HG03097 (cell line): ENCODE measurements at regions not wholly inside any gene's neighbourhood (a gene's known extent, or its start where the extent isn't known, plus 50 kb on each side); places are given as distances from the start of the nearest gene placed in this dataset.
"Not testable (repeated sequence)": the region's sequence is repeated elsewhere in the genome, so short reads cannot be mapped to it uniquely, and the experiment has no call there.

ENCODE experiments used
- ATAC-seq: cut with Tn5 transposase; IDR thresholded peaks from one replicate; pipeline ENCODE4 v1.9.1; 2021; ENCODE audit not compliant: unreplicated experiment, low FRiP score

GRCh38 chr15:59835776-59836175, 146.7 kb upstream of the BNIP2 start:
- ATAC-seq = no peak

GRCh38 chr15:59834528-59834927, 145.4 kb upstream of the BNIP2 start:
- ATAC-seq = no peak

GRCh38 chr15:59833366-59833765, 144.2 kb upstream of the BNIP2 start:
- ATAC-seq = no peak

- ATAC-seq = no peak
Measured at GRCh38 chr15:59830873-59831272, 141.8 kb upstream of the BNIP2 start.

GRCh38 chr15:59830098-59830497, 141.0 kb upstream of the BNIP2 start:
- no peak for ATAC-seq

- ATAC-seq = no peak
Measured at GRCh38 chr15:59828861-59829260, 139.7 kb upstream of the BNIP2 start.

- no peak for ATAC-seq
Measured at GRCh38 chr15:59828263-59828662, 139.1 kb upstream of the BNIP2 start.

- ATAC-seq = no peak
Measured at GRCh38 chr15:59825901-59826300, 136.8 kb upstream of the BNIP2 start.

GRCh38 chr15:59821286-59821685, 132.2 kb upstream of the BNIP2 start:
- ATAC-seq = no peak

GRCh38 chr15:59819092-59819491, 130.0 kb upstream of the BNIP2 start:
- ATAC-seq = no peak

- no peak for ATAC-seq
Measured at GRCh38 chr15:59818336-59818735, 129.2 kb upstream of the BNIP2 start.

- ATAC-seq = no peak
Measured at GRCh38 chr15:59817834-59818233, 128.7 kb upstream of the BNIP2 start.

- no peak for ATAC-seq
Measured at GRCh38 chr15:59817053-59817452, 127.9 kb upstream of the BNIP2 start.

- ATAC-seq = no peak
Measured at GRCh38 chr15:59814409-59814808, 125.3 kb upstream of the BNIP2 start.

GRCh38 chr15:59812889-59813288, 123.8 kb upstream of the BNIP2 start:
- no peak for ATAC-seq

- no peak for ATAC-seq
Measured at GRCh38 chr15:59812250-59812870, 123.2 kb upstream of the BNIP2 start.

GRCh38 chr15:59803293-59803966, 114.3 kb upstream of the BNIP2 start:
- not testable (repeated sequence) for ATAC-seq

- no peak for ATAC-seq
Measured at GRCh38 chr15:59801649-59802048, 112.5 kb upstream of the BNIP2 start.

GRCh38 chr15:59798605-59798917, 109.4 kb upstream of the BNIP2 start:
- no peak for ATAC-seq

GRCh38 chr15:59797756-59798604, 108.9 kb upstream of the BNIP2 start:
- ATAC-seq = no peak

- ATAC-seq = no peak
Measured at GRCh38 chr15:59794229-59794886, 105.2 kb upstream of the BNIP2 start.
